ENCODE measurements at regions not wholly inside any gene's neighbourhood (a gene's known extent, or its start where the extent isn't known, plus 50 kb on each side); places are given as distances from the start of the nearest gene placed in this dataset.

DNA sequence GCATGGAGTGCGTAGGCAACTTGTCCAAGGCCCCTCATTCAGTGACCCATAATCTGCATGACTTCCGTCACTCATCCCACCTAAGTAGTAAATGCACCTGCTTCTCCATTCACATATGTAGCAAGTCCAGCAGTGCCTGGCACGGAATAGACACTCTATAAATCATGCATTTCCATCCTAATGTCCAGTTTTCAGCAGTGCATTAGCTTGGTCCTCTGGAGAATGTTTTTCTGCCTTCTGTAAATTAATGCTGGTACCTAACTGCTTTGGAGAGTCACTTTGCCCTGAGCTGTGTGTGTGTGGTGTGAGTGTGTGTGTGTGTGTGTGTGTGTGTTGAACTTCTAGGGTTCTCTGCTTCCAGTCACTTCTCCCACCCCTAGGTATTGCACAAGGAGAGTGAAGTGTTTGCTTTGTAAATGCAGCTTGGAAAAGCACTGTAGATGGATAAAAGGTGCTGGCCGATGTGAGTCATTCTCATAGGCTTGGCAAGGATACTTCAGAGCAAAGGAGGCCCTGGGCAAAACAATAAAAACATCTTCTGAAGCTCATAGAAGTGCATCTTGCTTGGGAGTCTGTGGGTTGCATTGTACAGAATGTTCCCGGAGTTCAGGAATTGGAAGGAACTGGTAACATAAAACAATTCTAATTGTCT lies 181.8 kb downstream of the KATNAL1 start:
- DNase-seq = no peak

- DNase-seq = no peak
These were observed 183.1 kb downstream of the KATNAL1 start for GRCh38 chr13:30124131-30124768.

GRCh38 chr13:30123575-30123974 lies 183.8 kb downstream of the KATNAL1 start:
- DNase-seq = no peak

GRCh38 chr13:30121666-30122065 lies 185.7 kb downstream of the KATNAL1 start:
- DNase-seq = no peak

DNA sequence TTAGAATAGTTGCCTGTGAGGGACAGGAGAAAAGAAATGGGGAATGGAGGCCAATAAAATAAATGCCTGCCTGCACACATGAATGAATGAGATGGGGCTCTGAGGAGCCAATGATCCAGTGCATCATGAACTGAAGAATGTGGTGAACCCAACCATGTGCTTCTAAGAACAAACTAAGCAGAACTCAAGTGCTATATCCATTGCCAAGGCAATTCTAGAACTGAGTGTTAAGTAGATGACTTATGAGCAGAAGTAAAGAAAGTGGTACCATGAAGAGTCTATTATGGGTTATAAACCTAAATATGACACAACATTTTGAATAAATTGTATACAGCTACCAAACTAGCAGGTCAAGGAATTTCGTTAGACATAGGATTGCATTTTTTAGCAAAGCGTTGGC lies 186.1 kb downstream of the KATNAL1 start:
- DNase-seq = no peak

- DNase-seq = no peak
These were observed 187.1 kb downstream of the KATNAL1 start for GRCh38 chr13:30120133-30120822.

GRCh38 chr13:30119476-30119875 lies 187.9 kb downstream of the KATNAL1 start:
- no peak for DNase-seq

DNA sequence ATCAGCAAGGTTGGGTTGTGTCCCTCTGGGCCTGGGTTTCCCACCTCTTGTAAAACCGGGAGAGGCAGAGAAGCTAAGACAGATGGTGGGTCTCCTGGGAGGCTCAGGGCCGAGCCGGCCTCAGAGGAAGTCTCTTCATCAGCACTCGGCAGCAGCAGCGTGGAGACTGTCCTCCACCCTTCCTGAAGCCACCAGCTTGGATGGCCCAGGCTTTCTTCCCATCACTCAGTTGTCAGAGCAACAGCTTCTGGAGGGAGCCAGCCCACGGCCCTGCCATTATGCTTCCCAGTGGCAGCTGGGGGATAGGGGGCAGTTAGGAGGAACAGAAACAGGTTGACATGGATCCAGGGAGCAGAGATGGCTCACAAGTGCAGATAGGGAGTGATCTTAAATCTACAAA lies 191.0 kb downstream of the KATNAL1 start:
- DNase-seq = no peak

DNA sequence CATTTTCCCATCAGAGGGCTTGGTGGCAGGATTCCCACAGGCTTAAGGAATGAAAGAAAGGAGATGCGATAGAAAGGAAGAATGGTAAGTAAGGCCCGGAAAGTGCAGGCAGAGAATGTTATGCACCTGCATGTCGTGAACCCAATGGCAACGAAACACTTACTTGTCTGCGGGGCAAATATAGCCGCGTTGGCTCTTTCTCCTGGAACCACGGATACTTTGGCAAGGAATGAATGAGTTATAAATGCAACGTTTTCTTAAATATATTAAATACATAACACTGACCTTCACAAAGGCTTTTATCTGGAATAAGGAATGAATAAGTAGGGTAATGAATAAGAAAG lies 192.1 kb downstream of the KATNAL1 start:
- no peak for DNase-seq

- DNase-seq = peak; percentile 76 to 98
These were observed 192.6 kb downstream of the KATNAL1 start for GRCh38 chr13:30114571-30115256.

- DNase-seq = peak in 1 of 2 experiments; percentile 61
These were observed 193.3 kb downstream of the KATNAL1 start for GRCh38 chr13:30113983-30114570.

GRCh38 chr13:30113551-30113950 lies 193.8 kb downstream of the KATNAL1 start:
- peak in 1 of 2 experiments; percentile 29 for DNase-seq

DNA sequence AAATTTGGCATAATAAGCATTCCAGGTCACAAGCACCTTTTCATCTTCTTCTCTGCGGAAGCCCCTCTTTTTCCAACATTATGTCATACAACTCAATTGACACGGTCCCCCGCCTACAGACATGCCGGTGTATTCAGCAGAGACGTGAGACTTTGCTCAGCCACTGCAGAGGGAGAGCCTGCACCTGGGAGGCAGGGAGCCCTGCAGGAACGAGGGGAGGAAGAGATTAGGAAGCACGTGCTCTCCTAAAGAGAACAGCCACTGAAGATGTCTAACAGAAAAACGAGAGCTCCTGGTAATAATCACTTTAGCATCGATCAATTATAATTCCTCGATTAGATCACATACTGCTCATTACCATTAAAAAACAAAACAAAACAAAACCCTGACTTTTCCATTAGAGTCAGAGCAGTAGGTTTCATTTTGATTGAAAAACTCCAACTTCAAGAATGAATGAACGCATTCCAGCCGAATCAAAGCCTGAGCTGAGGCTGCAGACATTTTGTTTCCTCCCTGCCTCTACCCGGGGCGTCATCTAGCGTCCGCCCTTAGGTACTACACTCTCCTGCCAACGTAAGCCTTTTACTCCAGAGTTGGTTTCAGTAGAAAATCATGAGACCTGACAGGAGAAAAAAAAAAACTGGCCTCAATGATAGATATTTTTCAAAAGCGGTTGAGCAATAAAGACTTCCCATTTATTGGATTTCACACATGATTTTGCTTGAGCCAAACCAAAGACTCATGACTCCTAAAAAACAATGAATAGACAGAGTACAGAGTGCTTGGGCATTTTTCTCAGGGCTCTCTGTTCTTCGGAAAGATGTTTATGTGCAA lies 194.5 kb downstream of the KATNAL1 start:
- peak; percentile 87 to 93 for DNase-seq

DNA sequence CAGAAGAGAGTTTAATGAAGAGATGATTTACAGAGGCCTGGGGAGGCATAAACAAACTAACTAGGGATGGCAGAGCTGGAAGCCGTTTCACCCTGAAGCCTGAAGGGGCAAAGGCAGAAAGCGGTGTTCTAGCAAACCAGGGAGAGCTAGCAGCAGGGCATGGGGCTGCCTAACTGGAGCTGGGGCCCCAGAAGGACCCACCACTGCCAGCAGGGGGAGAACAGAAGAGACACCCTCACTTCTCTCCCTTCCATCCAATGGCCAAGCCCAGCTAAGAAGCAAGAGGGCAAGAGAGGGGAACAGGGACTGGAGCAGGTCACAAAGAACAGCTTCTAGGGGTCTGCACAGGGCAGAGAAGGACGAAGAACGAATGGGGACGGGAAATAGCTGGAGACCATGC lies 195.5 kb downstream of the KATNAL1 start:
- DNase-seq = peak in 1 of 2 experiments; percentile 57

- no peak for DNase-seq
These were observed 196.9 kb downstream of the KATNAL1 start for GRCh38 chr13:30110301-30111070.

DNA sequence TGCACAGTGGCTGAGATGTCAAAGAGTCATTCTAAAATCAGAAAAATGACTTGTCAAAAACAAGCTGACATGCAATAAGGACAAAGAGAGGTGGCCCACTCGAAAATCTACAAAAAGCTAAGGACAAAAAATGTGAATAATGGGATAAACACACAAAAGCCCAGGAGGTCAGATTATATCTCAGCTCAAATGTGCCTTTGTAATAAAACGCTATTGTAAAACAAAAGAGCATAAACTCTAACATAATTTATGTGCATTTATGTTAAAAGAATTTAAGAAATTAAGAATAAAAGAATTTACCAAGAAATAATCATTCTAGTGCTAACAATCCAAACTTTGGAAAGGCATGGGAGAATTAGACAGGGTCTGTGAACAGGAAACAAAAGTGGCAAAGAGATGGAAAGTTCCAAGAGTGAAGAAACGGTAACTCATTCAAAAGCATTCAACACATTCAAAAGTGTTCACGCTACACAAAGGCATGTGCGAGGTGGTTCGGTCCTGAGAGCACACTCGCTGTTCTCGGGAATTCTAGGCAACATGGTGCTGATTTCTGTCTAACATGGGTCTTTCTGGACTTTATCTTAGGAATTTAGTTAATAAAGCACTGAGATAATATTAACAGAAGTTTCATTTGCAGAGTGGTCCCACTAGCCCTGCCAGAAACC lies 197.7 kb downstream of the KATNAL1 start:
- DNase-seq = no peak

DNA sequence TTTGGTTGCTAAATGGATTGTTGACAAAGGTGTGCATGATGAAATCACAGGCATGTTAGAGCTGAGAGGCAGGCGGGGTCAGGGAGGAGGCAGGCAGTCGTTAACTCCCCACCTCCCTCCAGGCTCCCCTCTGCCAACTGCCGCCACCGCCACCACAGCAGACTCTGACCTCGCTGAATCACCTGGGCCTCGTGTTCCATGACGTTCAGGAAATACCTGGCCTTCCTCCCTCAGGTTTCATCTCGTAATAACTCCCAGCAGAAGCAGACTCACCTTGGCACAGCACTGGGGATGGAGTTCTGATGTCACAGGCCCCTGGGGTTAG lies 198.5 kb downstream of the KATNAL1 start:
- peak; percentile 95 to 96 for DNase-seq

DNA sequence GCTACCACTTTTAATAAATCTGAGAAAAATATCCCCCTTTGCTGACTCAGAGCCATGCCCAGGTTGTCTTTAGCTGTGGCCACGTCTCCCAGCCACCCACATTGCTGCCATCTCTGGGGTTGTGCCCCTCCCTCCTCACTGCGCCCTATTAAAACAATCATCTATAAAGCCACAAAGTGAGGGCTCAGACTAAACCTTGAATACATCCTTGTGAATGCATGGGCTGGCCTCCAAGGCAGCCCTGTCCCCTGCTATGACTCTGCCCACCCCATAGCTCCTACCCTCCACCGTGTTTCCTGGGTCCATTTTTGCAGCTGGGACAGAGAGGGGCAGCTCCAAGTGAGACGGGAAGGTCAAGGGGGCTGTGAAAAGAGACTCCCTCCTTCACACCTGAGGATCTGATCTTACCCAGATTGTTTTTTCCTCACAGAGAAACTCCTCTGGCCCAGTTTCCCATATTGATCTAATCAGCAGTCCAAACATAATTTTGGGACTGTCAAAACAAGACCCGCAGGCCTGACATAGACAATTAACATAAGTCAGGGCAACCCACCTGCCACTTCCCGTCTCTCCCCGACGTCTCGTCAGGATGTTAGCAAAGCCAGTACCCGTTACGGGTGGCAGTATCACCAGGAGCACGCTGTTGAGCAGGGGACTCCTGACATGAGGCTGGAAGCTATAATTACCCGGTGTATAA lies 199.0 kb downstream of the KATNAL1 start:
- no peak for DNase-seq

DNA sequence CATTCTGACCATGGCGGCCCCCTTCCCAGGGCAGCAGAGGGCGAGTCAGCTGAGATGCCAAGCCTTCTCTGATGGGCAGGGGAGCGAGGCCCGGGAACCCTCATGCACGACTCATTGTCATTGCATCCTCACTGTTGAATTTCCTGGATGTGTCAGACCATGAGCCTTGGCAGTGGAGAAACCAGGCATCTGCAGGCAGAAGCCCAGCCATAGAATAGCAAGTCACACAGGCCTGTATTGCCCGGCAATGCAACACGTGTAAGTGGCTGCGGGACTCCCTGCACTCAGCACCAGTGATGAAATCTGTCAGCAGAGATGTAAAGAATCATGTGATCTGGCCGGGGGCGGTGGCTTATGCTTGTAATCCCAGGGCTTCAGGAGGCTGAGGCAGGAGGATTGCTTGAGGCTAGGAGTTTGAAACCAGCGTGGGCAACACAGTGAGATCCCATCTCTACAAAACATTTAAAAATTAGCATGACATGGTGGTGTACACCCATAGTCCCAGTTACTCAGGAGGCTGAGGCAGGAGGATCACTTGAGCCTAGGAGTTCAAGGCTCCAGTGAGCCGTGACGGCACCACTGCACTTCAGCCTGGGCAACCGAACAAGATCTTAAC lies 199.7 kb downstream of the KATNAL1 start:
- DNase-seq = no peak

GRCh38 chr13:30107121-30107520 lies 200.2 kb downstream of the KATNAL1 start:
- DNase-seq = no peak
